Activated naive CD4-positive, alpha-beta T cell treated with anti-CD3 and anti-CD28 coated beads, Interleukin-2, amount 50 U/mL, for 24 hours (primary cell): ENCODE measurements at regions not wholly inside any gene's neighbourhood (a gene's known extent, or its start where the extent isn't known, plus 50 kb on each side); places are given as distances from the start of the nearest gene placed in this dataset.

Experiments
- H3K27ac Mint-ChIP-seq: one replicate; pipeline ENCODE4 v1.8.0; 2021; ENCODE audit warnings: mild to moderate bottlenecking, mixed read lengths
- H3K27me3 Mint-ChIP-seq: one replicate; pipeline ENCODE4 v1.8.0; 2021; ENCODE audit warnings: mixed read lengths
- H3K36me3 Mint-ChIP-seq: one replicate; pipeline ENCODE4 v1.8.0; 2021; ENCODE audit warnings: mixed read lengths
- H3K4me1 Mint-ChIP-seq: one replicate; pipeline ENCODE4 v1.8.0; 2021; ENCODE audit warnings: mixed read lengths
- H3K4me3 Mint-ChIP-seq: one replicate; pipeline ENCODE4 v1.8.0; 2021; ENCODE audit warnings: mild to moderate bottlenecking, mixed read lengths
- H3K9me3 Mint-ChIP-seq: one replicate; pipeline ENCODE4 v1.8.0; 2021; ENCODE audit warnings: mixed read lengths

DNA sequence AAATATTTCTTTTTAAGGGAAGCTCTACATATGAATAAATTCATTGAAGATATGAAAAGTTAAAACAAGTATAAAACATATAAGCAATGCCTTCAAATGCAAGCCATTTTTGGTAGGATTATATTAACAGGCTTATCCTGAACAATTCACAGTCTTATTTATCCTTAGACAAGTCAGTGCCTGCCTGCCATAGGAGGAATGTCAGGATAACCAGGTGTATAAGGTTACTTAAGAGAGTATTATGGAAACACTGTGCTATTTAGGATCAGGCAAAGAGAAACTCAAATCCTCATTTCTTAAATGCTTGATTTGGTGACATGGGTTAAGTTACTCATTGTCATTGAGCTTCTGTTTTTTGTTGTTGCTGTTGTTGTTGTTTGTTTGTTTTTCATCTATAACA lies 2029.9 kb upstream of the AGA start:
- Mint-ChIP-seq H3K27ac (no peak overlapping the region), H3K36me3 (no peaks in the 10 kb centered on the region), H3K27me3 (no peaks in the 10 kb centered on the region), H3K4me3 (no peak overlapping the region), H3K4me1 (no peaks in the 10 kb centered on the region), H3K9me3 (no peaks in the 10 kb centered on the region)

DNA sequence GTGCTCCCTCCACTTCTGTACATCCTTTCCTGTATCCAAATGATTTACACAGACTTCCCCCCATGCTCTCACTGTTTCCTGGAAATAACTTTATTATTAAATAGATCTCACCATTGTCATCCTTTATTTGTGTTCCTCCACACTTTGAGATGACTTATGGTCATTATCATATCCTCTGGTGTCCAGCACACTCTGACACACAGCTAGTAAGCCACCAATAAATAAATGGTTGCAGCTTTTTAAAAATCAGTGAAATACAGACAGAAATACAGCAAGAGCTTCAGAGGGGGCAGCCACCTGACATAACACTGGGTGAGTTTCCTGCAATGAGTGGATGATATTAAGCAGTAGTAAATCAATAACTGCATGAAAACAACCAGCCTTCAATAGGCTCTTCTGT lies 2036.4 kb upstream of the AGA start:
- Mint-ChIP-seq H3K27me3 (no peaks in the 10 kb centered on the region), H3K4me3 (no peak overlapping the region), H3K4me1 (no peaks in the 10 kb centered on the region), H3K27ac (no peak overlapping the region), H3K9me3 (peaks cover 5% of the 10 kb centered on the region), H3K36me3 (no peaks in the 10 kb centered on the region)

DNA sequence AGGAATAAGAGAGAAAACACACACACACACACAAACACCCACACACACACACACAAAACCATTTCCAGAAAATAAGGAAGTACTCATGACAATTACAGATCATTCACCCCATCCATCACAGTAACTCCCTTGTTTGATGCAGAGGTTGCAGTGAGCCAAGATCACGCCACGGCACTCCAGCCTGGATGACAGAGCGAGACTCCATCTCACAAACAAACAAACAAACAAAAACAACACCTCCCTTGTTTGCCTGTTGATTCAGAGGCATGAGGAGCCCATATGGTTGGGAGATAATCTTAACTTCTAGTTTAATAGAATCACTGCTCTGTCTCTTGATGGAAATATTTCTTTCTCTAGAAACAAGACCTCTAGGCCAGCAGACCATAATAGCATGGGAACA lies 2043.5 kb upstream of the AGA start:
- Mint-ChIP-seq H3K27ac (no peak overlapping the region), H3K27me3 (no peaks in the 10 kb centered on the region), H3K36me3 (no peaks in the 10 kb centered on the region), H3K4me1 (no peaks in the 10 kb centered on the region), H3K4me3 (no peak overlapping the region), H3K9me3 (peaks cover 7% of the 10 kb centered on the region)

DNA sequence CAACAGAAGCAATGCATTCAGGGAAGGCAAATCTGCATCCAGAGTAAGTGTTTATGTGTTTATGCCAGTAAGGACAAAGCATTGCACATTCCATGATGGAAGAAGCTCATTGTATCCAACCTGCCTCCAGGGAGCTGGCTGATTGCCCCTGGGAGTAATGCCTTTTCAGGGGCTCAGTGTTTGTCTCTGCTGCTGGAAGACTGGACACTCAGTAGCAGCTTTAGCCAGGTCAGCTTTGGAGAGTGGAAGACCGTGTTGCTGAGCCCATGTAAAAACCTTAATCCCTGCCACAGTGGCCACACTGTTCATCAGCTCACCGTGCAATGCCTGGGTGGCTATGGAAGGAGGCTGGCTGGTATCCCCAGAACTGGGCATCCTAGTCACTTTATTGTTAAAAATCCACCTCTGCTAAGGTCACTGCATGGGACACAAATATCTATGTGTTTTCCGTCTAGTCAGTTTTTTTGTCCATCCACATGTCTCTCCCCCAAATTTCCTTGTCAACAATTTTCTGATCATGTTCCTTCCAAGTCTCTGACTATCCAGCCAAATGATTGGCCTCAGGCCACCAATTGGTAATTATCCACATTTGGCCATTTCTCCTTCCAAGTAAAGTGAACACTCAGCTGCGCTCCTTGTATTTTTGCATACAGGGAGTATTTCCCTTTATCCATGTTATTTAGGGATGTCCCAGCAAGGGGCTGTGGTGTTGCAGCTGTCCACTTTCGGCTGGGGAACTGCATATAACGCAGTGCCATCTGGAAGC lies 2044.5 kb upstream of the AGA start:
- Mint-ChIP-seq H3K36me3 (no peaks in the 10 kb centered on the region), H3K9me3 (peaks cover 6% of the 10 kb centered on the region), H3K27ac (no peak overlapping the region), H3K4me3 (no peak overlapping the region), H3K4me1 (no peaks in the 10 kb centered on the region), H3K27me3 (no peaks in the 10 kb centered on the region)

DNA sequence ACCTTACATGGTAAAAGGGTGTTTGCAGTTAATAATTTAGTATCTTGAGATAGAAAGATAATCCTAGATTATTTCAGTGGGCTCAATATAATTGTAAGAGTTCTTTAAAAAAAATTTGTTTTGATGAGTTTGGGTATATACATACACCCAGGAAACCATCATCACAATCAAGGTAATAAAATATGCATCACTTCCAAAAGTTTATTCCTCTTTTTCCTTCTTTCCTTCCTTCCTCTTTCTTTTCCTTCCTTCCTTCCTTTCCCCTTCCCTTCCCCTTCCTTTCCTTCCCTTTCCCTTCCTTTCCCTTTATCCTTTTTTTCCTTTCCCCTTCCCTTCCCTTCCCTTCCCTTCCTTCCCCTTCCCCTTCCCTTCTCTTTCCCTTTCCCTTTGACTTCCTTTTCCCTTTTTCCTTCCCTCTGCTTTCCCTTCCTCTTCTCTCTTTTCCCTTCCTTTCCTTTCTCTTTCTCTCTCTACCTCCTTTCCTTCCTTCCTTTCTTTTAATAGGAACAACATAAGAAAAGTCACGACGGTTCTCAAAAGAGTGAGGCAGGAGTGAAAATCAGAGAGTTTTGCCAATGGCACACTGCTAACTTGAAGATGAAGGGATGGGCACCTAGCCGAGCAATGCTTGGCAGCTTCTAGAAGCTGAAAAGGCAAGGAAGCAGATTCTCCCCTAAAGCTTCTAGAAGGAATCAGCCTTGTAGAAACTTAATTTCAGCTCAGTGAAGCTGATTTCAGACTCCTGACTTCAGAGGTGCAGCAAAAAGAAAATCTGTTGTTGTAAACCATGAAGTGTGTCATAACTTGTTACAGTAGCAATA lies 2050.2 kb upstream of the AGA start:
- no peaks in the 10 kb centered on the region for H3K4me1 Mint-ChIP-seq
- no peaks in the 10 kb centered on the region for H3K27me3 Mint-ChIP-seq
- no peaks in the 10 kb centered on the region for H3K36me3 Mint-ChIP-seq
- no peak overlapping the region for H3K27ac Mint-ChIP-seq
- H3K9me3 Mint-ChIP-seq, result peaks cover 18% of the 10 kb centered on the region
- H3K4me3 Mint-ChIP-seq, result no peak overlapping the region

DNA sequence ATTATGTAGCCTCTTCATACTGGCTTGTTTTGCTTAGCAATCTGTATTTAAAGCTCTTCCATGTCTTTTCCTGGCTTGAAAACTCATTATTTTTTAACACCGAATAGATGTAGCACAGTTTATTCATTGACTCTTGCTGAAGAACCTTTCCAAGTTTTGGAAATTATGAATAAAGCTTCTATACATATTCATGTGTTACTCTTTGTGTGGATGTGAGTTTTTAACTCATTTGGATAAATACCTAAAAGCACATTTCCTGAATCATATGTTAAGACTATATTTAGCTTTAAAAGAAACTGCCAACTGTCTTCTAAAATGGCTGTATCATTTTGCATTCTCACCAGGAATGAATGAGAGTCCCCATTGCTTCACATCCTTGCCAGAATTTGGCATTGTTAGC lies 2061.7 kb upstream of the AGA start:
- H3K27me3 Mint-ChIP-seq, result no peaks in the 10 kb centered on the region
- no peaks in the 10 kb centered on the region for H3K4me1 Mint-ChIP-seq
- H3K27ac Mint-ChIP-seq, result no peak overlapping the region
- no peak overlapping the region for H3K4me3 Mint-ChIP-seq
- peaks cover 9% of the 10 kb centered on the region for H3K9me3 Mint-ChIP-seq
- no peaks in the 10 kb centered on the region for H3K36me3 Mint-ChIP-seq

DNA sequence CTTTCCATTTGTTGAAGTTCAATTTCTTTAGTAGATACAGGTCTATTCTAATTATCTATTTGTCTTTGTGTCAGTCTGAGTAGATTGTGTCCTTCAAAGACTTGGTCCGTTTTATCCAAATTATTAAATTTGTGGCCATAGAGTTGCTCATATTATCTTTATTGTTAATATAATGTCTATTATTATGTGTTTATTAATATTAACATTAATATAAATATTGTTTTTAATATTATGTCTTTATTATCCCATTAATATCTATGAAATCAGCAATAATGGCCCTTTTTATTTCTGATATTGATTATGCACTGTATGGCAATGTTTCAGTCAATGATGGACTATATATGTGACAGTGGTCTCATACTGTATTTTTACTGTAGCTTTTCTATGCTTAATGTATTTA lies 2067.3 kb upstream of the AGA start:
- Mint-ChIP-seq H3K4me3 (no peak overlapping the region), H3K9me3 (peaks cover under 1% of the 10 kb centered on the region), H3K4me1 (no peaks in the 10 kb centered on the region)

DNA sequence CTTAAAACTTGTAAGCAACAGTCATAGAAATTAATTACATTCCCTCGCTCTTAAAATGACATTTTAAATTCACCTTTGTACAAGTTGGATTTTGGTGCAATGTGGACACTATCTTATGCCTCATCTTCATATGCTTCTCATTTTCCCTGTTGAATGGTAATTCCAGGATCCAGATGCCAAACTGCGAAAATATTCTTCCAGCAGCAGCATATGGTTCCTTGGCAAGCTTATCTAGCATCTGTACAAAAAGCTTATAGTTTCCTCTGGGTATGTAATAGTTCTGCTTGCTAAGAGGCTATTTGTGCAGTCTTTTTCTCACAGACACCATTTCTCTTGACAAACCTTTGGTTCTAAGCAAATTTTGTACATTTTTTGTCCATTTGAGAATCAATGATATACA lies 2079.7 kb upstream of the AGA start:
- Mint-ChIP-seq H3K27me3 (no peaks in the 10 kb centered on the region), H3K27ac (no peak overlapping the region), H3K9me3 (peaks cover 5% of the 10 kb centered on the region), H3K36me3 (no peaks in the 10 kb centered on the region), H3K4me3 (no peak overlapping the region), H3K4me1 (no peaks in the 10 kb centered on the region)

More for the DNA sequence above, 2067.3 kb upstream of the AGA start:
- no peaks in the 10 kb centered on the region for H3K27me3 Mint-ChIP-seq
- H3K36me3 Mint-ChIP-seq, result no peaks in the 10 kb centered on the region
- H3K27ac Mint-ChIP-seq, result no peak overlapping the region

DNA sequence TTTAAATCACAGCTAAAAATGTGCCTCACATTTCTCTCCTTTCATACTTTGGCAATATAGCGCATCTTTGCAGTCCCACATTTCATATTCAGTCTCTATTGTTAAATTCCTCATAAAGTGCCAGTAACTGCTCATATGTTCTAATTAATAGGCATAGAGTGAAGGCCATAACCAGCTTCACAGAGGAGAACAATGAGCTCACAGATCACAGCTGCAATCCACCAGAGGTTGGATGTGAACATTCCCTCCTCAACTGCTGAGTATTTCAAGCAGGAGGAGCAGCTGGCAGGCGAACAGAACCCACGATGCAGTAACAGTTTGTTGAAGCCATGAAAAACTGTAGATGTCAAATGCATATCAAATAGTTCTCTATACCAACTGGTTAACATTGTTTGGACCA lies 2088.7 kb upstream of the AGA start:
- H3K27me3 Mint-ChIP-seq, result no peaks in the 10 kb centered on the region
- peaks cover 7% of the 10 kb centered on the region for H3K9me3 Mint-ChIP-seq
- H3K4me1 Mint-ChIP-seq, result no peaks in the 10 kb centered on the region
- H3K4me3 Mint-ChIP-seq, result no peak overlapping the region
- no peak overlapping the region for H3K27ac Mint-ChIP-seq
- H3K36me3 Mint-ChIP-seq, result no peaks in the 10 kb centered on the region

DNA sequence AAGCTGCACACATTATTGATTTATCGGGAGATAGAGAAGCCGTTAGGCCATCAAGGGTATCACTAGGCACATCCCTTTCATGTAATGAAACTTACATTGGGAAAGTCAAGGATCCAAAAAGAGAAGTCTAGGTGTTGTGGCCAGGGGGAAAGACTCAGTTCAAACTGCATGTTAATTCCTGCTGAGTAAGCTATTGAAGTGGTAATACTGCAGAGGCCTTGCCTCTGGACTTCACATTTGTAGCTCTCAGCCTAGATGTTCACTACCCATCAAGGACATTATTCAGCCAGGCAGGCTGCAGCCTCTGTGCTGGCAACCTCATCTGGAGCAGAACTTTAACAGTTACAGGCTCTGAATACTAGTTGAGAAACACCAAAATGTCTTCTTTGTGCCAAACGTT lies 2094.5 kb upstream of the AGA start:
- Mint-ChIP-seq H3K4me3 (no peak overlapping the region), H3K27ac (no peak overlapping the region), H3K9me3 (peaks cover 5% of the 10 kb centered on the region), H3K27me3 (no peaks in the 10 kb centered on the region), H3K4me1 (no peaks in the 10 kb centered on the region), H3K36me3 (no peaks in the 10 kb centered on the region)

DNA sequence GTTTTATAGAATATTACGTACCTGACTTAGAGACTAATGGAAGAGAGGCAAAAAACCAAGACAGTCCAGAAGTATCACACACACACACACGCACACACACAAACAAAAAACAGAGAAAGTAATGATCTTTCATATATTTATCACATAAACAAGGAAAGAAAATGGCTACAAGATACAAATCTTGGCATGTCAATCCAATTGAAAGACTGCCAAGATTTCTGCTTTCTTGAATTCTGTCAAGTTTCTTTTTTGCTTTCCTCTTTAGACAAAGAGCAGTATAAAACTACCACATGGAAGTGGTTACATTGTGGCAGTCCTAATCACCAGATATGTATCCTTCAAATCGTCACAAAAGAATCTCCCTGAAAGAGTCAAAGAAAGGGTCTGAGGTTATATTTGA lies 2097.4 kb upstream of the AGA start:
- Mint-ChIP-seq H3K36me3 (no peaks in the 10 kb centered on the region), H3K27me3 (no peaks in the 10 kb centered on the region), H3K4me3 (no peak overlapping the region), H3K9me3 (peaks cover 14% of the 10 kb centered on the region), H3K4me1 (no peaks in the 10 kb centered on the region), H3K27ac (no peak overlapping the region)

DNA sequence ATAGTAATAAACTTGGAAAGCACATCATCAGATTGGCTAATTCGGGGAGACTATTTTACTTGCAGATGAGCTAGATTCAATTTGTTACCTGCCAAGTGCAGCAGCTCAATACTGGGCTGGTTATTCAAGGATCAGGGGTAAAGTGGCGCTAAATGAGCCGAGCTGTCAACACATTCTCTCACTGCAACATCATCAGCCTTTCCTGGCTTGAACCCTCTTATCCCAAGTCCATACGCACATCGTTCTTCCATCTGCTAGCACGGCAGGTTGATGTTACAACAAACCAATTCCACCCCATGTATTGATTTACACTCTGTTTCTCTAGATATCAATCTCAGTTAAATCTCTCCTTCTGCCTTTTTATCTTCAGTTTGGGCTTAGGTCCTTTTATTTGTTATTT lies 2101.5 kb upstream of the AGA start:
- Mint-ChIP-seq H3K9me3 (peaks cover 12% of the 10 kb centered on the region), H3K36me3 (no peaks in the 10 kb centered on the region), H3K27ac (no peak overlapping the region), H3K4me3 (no peak overlapping the region), H3K27me3 (no peaks in the 10 kb centered on the region), H3K4me1 (no peaks in the 10 kb centered on the region)

DNA sequence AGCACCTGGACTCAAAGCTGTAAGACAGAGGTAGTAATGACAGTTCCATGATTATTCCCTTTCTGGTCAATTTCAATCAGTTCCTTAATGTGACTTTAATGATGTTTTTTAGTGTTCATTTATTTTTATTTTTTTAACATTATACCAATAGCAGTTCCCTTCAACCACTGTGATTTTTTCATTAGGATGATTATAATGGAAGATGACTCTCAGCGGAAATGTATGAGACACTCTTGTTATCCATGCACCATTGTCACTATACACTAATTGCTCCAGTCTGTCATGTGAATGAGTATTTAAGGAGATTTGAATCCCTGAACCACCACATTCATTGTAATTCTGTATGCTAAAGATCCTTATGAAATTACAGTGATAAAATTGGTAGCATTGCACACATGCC lies 2102.3 kb upstream of the AGA start:
- Mint-ChIP-seq H3K27me3 (no peaks in the 10 kb centered on the region), H3K36me3 (no peaks in the 10 kb centered on the region), H3K4me1 (no peaks in the 10 kb centered on the region), H3K27ac (no peak overlapping the region), H3K4me3 (no peak overlapping the region), H3K9me3 (peaks cover 10% of the 10 kb centered on the region)

DNA sequence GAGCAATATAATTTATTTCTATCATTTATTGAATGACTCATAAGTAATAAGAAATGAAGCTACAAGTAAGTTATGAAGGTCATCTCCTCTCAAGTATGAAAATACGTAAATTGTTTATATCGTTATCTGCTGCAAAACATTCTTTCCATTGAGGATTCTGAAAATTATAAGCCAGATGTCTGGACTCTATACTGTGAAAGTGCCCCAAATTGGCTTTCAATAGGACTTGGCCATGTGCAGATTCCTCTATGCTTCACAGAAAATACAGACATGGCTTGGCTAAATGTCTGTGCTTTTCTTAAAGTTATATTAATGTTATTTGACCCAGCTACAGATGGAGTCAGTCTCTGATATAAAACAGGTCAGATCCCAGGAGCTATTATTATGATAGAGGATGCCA lies 2109.9 kb upstream of the AGA start:
- no peak overlapping the region for H3K4me3 Mint-ChIP-seq
- H3K27ac Mint-ChIP-seq, result no peak overlapping the region
- H3K4me1 Mint-ChIP-seq, result no peaks in the 10 kb centered on the region
- H3K27me3 Mint-ChIP-seq, result no peaks in the 10 kb centered on the region
- H3K36me3 Mint-ChIP-seq, result no peaks in the 10 kb centered on the region
- H3K9me3 Mint-ChIP-seq, result peaks cover 4% of the 10 kb centered on the region

DNA sequence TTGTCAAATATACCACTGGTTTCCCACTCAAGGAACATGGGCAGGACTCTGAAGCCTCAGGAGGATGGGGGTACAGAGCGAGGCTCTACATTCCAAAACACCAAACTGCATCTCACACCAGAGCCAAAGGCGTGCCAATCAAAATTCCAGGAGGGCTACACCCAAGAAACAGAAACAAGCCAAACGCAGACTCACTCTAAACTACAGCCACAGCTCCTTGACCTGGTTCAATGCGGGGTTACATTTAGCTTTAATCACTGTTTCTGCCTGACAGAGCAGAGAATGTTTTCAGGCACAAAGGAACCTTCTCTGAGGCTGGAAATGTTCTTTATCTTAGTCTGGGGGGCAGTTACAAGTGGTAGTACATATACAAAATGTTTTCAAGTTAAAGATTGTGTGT lies 2121.5 kb upstream of the AGA start:
- no peaks in the 10 kb centered on the region for H3K36me3 Mint-ChIP-seq
- H3K27me3 Mint-ChIP-seq, result no peaks in the 10 kb centered on the region
- no peak overlapping the region for H3K27ac Mint-ChIP-seq
- H3K4me3 Mint-ChIP-seq, result no peak overlapping the region
- peaks cover 18% of the 10 kb centered on the region for H3K9me3 Mint-ChIP-seq
- H3K4me1 Mint-ChIP-seq, result no peaks in the 10 kb centered on the region

DNA sequence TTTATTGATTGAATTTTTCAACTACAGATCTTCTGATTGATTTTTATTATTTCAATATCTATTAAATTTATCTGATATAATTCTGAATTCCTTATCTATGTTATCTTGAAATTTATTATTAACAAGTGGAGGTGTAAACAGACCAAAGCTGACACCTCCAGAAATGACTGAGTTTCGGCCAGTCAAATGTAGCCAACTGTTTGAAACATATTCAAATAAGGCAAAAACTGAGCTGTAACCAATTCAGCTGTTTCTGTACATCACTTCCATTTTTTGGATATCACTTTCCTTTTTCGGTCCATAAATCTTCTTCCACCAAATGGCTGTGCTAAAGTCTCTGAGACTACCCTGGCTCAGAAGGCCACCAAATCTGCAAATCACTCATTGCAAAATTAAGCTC lies 2127.3 kb upstream of the AGA start:
- H3K4me1 Mint-ChIP-seq, result no peaks in the 10 kb centered on the region
- H3K27ac Mint-ChIP-seq, result no peak overlapping the region
- no peaks in the 10 kb centered on the region for H3K36me3 Mint-ChIP-seq
- no peak overlapping the region for H3K4me3 Mint-ChIP-seq
- peaks cover 17% of the 10 kb centered on the region for H3K9me3 Mint-ChIP-seq
- no peaks in the 10 kb centered on the region for H3K27me3 Mint-ChIP-seq
